Naive thymus-derived CD4-positive, alpha-beta T cell (primary cell): ENCODE measurements at regions not wholly inside any gene's neighbourhood (a gene's known extent, or its start where the extent isn't known, plus 50 kb on each side); places are given as distances from the start of the nearest gene placed in this dataset.

Source experiments
- ATAC-seq: fragments of 150-1000 bp; cut with Tn5 transposase; 2 replicates; pipeline ENCODE4 v1.10.0; 2021; ENCODE audit warnings: mild to moderate bottlenecking, moderate library complexity
- CTCF ChIA-PET: fragments of 350-600 bp; sonication (Branson Sonifier 250); formaldehyde crosslinking; loops from one replicate; lab custom pipeline; 2021; ENCODE audit warnings: antibody characterized with exemption; lab: Charles Lee
- POLR2A ChIA-PET: fragments of 350-600 bp; sonication (Branson Sonifier 250); formaldehyde crosslinking; loops from one replicate; lab custom pipeline; 2021; ENCODE audit warnings: antibody characterized with exemption, inconsistent platforms; lab: Charles Lee
- DNase-seq, 9 donors: peaks; one replicate each; pipeline versions ENCODE4 v3.0.0 to v3.0.0-alpha.2; 2020 to 2022; ENCODE audit warnings: mixed read lengths in 1 of 9
- H3K27ac ChIP-seq: one replicate; pipeline ENCODE4 v1.7.0; 2013; ENCODE audit warnings: mild to moderate bottlenecking, low read depth, low read length, moderate library complexity
- H3K27me3 ChIP-seq, 2 donors: one replicate each; pipeline ENCODE4 v1.7.0; 2013; ENCODE audit warnings: low read length in 2 of 2, mild to moderate bottlenecking in 2 of 2, moderate library complexity in 2 of 2; ENCODE audit not compliant: control insufficient read depth in 2 of 2, insufficient read depth in 2 of 2
- H3K36me3 ChIP-seq, 3 experiments: 1 replicate in 2 of 3; 2 replicates in 1 of 3; pipeline ENCODE4 v1.7.0; 2013; ENCODE audit warnings: low read length in 3 of 3, mild to moderate bottlenecking in 3 of 3, moderate library complexity in 1 of 3; ENCODE audit not compliant: insufficient read depth in 3 of 3, control insufficient read depth in 2 of 3
- H3K4me1 ChIP-seq, 2 donors: one replicate each; pipeline ENCODE4 v1.7.0; 2013; ENCODE audit warnings: low read length in 2 of 2, mild to moderate bottlenecking in 2 of 2, moderate library complexity in 1 of 2; ENCODE audit not compliant: control insufficient read depth in 2 of 2, insufficient read depth in 2 of 2
- H3K4me3 ChIP-seq: 2 replicates; pipeline ENCODE4 v1.7.0; 2013; ENCODE audit warnings: mild to moderate bottlenecking, low read length
- H3K9me3 ChIP-seq, 3 experiments: 1 replicate in 2 of 3; 2 replicates in 1 of 3; pipeline ENCODE4 v1.7.0; 2013; ENCODE audit warnings: low read length in 3 of 3; ENCODE audit not compliant: control insufficient read depth in 2 of 3
- H3K27ac Mint-ChIP-seq, 9 donors: one replicate each; pipeline ENCODE4 v1.8.0; 2020 to 2022; ENCODE audit warnings: mixed read lengths in 9 of 9, mild to moderate bottlenecking in 8 of 9, moderate library complexity in 5 of 9, inconsistent platforms in 2 of 9
- H3K27me3 Mint-ChIP-seq, 5 donors: one replicate each; pipeline ENCODE4 v1.8.0; 2021 to 2022; ENCODE audit warnings: mixed read lengths in 5 of 5, mild to moderate bottlenecking in 1 of 5
- H3K36me3 Mint-ChIP-seq, 5 donors: one replicate each; pipeline ENCODE4 v1.8.0; 2020 to 2022; ENCODE audit warnings: mixed read lengths in 5 of 5, mild to moderate bottlenecking in 3 of 5, inconsistent platforms in 1 of 5
- H3K4me1 Mint-ChIP-seq, 7 donors: one replicate each; pipeline ENCODE4 v1.8.0; 2020 to 2022; ENCODE audit warnings: mixed read lengths in 7 of 7, mild to moderate bottlenecking in 3 of 7, inconsistent platforms in 1 of 7
- H3K4me3 Mint-ChIP-seq, 10 donors: one replicate each; pipeline ENCODE4 v1.8.0; 2020 to 2022; ENCODE audit warnings: mild to moderate bottlenecking in 10 of 10, mixed read lengths in 10 of 10, moderate library complexity in 6 of 10, inconsistent platforms in 2 of 10
- H3K9me3 Mint-ChIP-seq, 11 donors: one replicate each; pipeline ENCODE4 v1.8.0; 2020 to 2022; ENCODE audit warnings: mixed read lengths in 11 of 11, mild to moderate bottlenecking in 4 of 11, inconsistent platforms in 1 of 11, moderate library complexity in 1 of 11
- intact Hi-C, 2 donors: fragments of 100-400 bp; cut with micrococcal nuclease; formaldehyde crosslinking; loops; one replicate each; pipeline ENCODE4 v1.15.1; 2023

- Mint-ChIP-seq H3K4me3 (no peak overlapping the region), H3K27me3 (peaks cover 9 to 48% (median 32%) of the 10 kb centered on the region in 5 donors), H3K9me3 (no peaks in the 10 kb centered on the region), H3K27ac (no peak overlapping the region), H3K4me1 (peaks cover 0 to 4% (median 0%) of the 10 kb centered on the region in 7 donors), H3K36me3 (no peaks in the 10 kb centered on the region)
- ChIA-PET CTCF (no interaction called here), POLR2A (no interaction called here)
- Histone ChIP-seq H3K4me1 (no peaks in the 10 kb centered on the region), H3K36me3 (no peaks in the 10 kb centered on the region), H3K27ac (no peak overlapping the region), H3K4me3 (no peak overlapping the region), H3K27me3 (no peaks in the 10 kb centered on the region), H3K9me3 (no peaks in the 10 kb centered on the region)
- ATAC-seq (no peak), DNase-seq (no peak)
- intact Hi-C loops, result no loop called here
Observed at GRCh38 chr20:58140787-58141425, 87.5 kb downstream of the ANKRD60 start.

- intact Hi-C loops, result no loop called here
Observed at GRCh38 chr20:58139849-58140786, 88.3 kb downstream of the ANKRD60 start.

DNA sequence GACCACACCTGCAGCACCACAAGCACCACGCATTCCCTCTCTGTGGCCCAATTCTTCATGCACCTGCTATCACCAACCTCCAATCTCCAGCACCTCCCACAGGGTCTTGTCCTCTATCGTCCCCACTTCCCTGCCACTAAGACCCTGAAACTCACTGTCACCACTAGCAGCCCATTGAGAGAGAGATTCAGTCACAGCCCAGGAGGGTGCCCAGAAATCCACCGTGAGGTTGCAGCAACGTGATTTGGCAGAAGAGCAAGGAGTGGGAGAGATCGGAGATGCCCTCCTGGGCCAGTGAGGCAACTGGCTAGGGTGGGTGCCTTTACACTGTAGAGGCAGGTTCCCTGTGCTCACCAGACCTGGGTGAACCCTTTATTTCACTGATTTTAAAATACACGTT lies 90.1 kb downstream of the ANKRD60 start:
- Histone ChIP-seq H3K27me3 (no peaks in the 10 kb centered on the region), H3K4me3 (no peak overlapping the region), H3K36me3 (no peaks in the 10 kb centered on the region), H3K27ac (no peak overlapping the region), H3K9me3 (no peaks in the 10 kb centered on the region), H3K4me1 (no peaks in the 10 kb centered on the region)
- intact Hi-C loops, result no loop called here
- Mint-ChIP-seq H3K27me3 (peaks cover 29 to 54% (median 50%) of the 10 kb centered on the region in 5 donors), H3K9me3 (no peaks in the 10 kb centered on the region), H3K27ac (no peak overlapping the region), H3K36me3 (no peaks in the 10 kb centered on the region), H3K4me1 (peaks cover 0 to 5% (median 0%) of the 10 kb centered on the region in 7 donors), H3K4me3 (no peak overlapping the region)
- DNase-seq (no peak), ATAC-seq (no peak)
- ChIA-PET CTCF (no interaction called here), POLR2A (no interaction called here)

More at GRCh38 chr20:58139849-58140786, 88.3 kb downstream of the ANKRD60 start:
- Mint-ChIP-seq H3K36me3 (no peaks in the 10 kb centered on the region), H3K4me3 (no peak overlapping the region), H3K4me1 (peaks cover 0 to 4% (median 0%) of the 10 kb centered on the region in 7 donors), H3K27ac (no peak overlapping the region), H3K27me3 (peaks cover 17 to 41% (median 37%) of the 10 kb centered on the region in 5 donors), H3K9me3 (no peaks in the 10 kb centered on the region)
- H3K27me3 ChIP-seq, result no peaks in the 10 kb centered on the region
- no peak overlapping the region for H3K4me3 ChIP-seq
- H3K4me1 ChIP-seq, result no peaks in the 10 kb centered on the region
- H3K27ac ChIP-seq, result no peak overlapping the region
- H3K9me3 ChIP-seq, result no peaks in the 10 kb centered on the region
- ChIA-PET POLR2A (no interaction called here), CTCF (no interaction called here)
- DNase-seq (no peak), ATAC-seq (no peak)
- H3K36me3 ChIP-seq, result no peaks in the 10 kb centered on the region

GRCh38 chr20:58137651-58138265 lies 90.7 kb downstream of the ANKRD60 start:
- Mint-ChIP-seq H3K27ac (no peak overlapping the region), H3K4me1 (peaks cover 0 to 5% (median 0%) of the 10 kb centered on the region in 7 donors), H3K36me3 (no peaks in the 10 kb centered on the region), H3K27me3 (peaks cover 35 to 58% (median 55%) of the 10 kb centered on the region in 5 donors), H3K4me3 (no peak overlapping the region), H3K9me3 (no peaks in the 10 kb centered on the region)
- no peak for DNase-seq
- no peak overlapping the region for H3K27ac ChIP-seq
- no peaks in the 10 kb centered on the region for H3K9me3 ChIP-seq
- no peaks in the 10 kb centered on the region for H3K36me3 ChIP-seq
- no peaks in the 10 kb centered on the region for H3K27me3 ChIP-seq
- no peak overlapping the region for H3K4me3 ChIP-seq
- CTCF ChIA-PET, result no interaction called here
- POLR2A ChIA-PET, result no interaction called here
- intact Hi-C loops, result no loop called here
- ATAC-seq, result no peak
- H3K4me1 ChIP-seq, result no peaks in the 10 kb centered on the region

GRCh38 chr20:58137236-58137635 lies 91.2 kb downstream of the ANKRD60 start:
- DNase-seq (no peak), ATAC-seq (no peak)
- no peaks in the 10 kb centered on the region for H3K9me3 Mint-ChIP-seq
- no peaks in the 10 kb centered on the region for H3K36me3 Mint-ChIP-seq
- Histone ChIP-seq H3K27me3 (no peaks in the 10 kb centered on the region), H3K9me3 (no peaks in the 10 kb centered on the region), H3K4me1 (no peaks in the 10 kb centered on the region), H3K36me3 (no peaks in the 10 kb centered on the region), H3K4me3 (no peak overlapping the region), H3K27ac (no peak overlapping the region)
- no peak overlapping the region for H3K27ac Mint-ChIP-seq
- ChIA-PET CTCF (interaction anchor here (0.6 kb wide), 1 partner anchor 18 kb away, joined by 3 read pairs; no protein-coding TSS in a partner anchor), POLR2A (no interaction called here)
- H3K4me1 Mint-ChIP-seq, result peaks cover 0 to 6% (median under 1%) of the 10 kb centered on the region in 7 donors
- H3K27me3 Mint-ChIP-seq, result peaks cover 40 to 62% (median 55%) of the 10 kb centered on the region in 5 donors
- no peak overlapping the region for H3K4me3 Mint-ChIP-seq
- intact Hi-C loops, result no loop called here

- ChIA-PET CTCF (no interaction called here), POLR2A (no interaction called here)
- Histone ChIP-seq H3K4me3 (no peak overlapping the region), H3K27me3 (no peaks in the 10 kb centered on the region), H3K36me3 (no peaks in the 10 kb centered on the region), H3K9me3 (no peaks in the 10 kb centered on the region), H3K4me1 (no peaks in the 10 kb centered on the region), H3K27ac (no peak overlapping the region)
- intact Hi-C loops, result no loop called here
- H3K36me3 Mint-ChIP-seq, result no peaks in the 10 kb centered on the region
- DNase-seq, result no peak
- no peak for ATAC-seq
- no peak overlapping the region for H3K4me3 Mint-ChIP-seq
- H3K4me1 Mint-ChIP-seq, result peaks cover 5 to 17% (median 11%) of the 10 kb centered on the region in 7 donors
- H3K27ac Mint-ChIP-seq, result no peak overlapping the region
- H3K27me3 Mint-ChIP-seq, result peaks cover 52 to 73% (median 66%) of the 10 kb centered on the region in 5 donors
- no peaks in the 10 kb centered on the region for H3K9me3 Mint-ChIP-seq
Observed at GRCh38 chr20:58136149-58136484, 92.3 kb downstream of the ANKRD60 start.
